Activated CD8-positive, alpha-beta memory T cell treated with anti-CD3 and anti-CD28 coated beads, Interleukin-2, amount 50 U/mL, for 1 hour (primary cell): ENCODE measurements at regions not wholly inside any gene's neighbourhood (a gene's known extent, or its start where the extent isn't known, plus 50 kb on each side); places are given as distances from the start of the nearest gene placed in this dataset.

Source experiments
- DNase-seq: peaks from one replicate; pipeline ENCODE4 v3.0.0-alpha.2; 2020; ENCODE audit errors: extremely low read depth

DNA sequence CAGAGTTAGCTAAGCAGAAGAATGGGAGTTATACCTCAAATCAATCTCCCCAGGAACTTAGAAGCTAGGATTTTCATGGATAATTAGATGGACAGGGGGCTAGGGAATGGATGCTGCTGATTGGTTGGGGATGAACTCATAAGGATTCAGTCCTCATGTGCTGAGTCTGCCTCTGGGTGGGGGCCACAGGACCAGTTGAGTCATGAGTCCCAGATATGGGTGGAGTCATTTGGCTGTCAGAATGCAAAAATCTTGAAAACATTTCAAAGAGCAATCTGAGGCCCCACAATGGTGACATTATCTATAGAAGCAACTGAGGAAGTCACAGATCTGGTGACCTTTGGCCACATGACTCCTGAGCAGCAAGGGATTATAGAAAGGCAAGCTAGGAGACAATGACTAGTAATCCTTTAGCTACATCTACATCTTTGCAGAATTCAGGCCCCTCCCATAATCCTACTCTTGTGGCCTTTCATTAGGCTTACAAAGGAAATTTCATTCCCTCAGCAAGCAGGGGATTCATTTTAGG lies 82.6 kb upstream of the CCL2 start:
- no peak for DNase-seq

DNA sequence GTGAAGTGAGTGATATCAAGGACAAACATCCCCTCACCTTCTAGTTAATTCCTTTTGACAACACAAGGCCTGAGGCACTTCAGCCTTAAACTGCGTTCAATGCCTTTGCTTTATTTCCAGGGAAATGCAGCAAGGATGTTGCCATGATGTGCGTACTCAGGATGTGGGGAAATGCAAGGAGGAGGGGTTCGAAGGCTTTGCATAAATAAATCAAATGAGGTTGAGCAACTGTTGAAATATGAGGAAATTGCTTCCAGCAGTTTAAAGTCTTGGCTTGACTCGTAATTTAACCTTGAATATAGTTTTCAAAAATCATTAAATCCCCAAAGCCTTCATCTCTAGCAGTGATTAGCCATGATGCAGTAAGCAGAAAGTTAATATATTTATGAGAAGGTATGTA lies 81.8 kb upstream of the CCL2 start:
- DNase-seq: no peak

DNA sequence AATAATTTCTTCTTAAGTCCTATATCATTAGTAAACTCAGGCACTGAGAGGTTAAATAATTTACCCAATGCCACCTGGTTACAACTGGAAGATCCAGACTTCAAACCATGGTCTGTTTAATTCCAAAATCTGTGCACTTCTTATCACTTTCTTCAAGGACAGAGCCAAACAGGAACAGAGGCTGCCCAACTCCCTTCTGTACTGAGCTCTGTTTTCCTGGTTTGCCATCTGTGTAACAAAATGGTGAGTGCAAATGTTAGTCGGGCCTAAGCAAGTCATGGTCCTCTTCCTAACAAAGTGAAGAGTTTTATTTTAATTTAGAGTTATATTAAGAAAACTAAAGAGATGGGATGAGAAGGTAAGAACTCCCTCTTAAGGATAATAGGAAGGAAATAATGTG lies 80.6 kb upstream of the CCL2 start:
- no peak for DNase-seq

DNA sequence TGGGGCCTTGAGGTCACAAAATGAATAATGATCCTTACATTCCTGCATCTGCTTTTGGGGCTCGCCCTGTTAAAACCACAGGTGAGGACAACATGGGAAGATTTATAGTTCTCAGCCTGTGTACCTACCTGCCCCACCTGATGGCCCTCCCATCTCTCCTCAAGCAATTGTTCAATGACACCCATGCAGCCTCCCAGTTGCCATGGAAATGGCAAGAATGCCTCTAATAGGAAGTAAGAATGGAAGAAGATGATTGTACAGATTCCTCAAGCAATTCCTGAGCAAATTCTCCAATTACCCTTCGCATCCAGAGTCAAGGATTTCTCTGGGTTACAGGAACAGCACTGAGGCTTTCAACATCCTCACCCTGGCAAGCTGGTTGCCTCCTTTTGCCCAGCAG lies 78.6 kb upstream of the CCL2 start:
- no peak for DNase-seq

DNA sequence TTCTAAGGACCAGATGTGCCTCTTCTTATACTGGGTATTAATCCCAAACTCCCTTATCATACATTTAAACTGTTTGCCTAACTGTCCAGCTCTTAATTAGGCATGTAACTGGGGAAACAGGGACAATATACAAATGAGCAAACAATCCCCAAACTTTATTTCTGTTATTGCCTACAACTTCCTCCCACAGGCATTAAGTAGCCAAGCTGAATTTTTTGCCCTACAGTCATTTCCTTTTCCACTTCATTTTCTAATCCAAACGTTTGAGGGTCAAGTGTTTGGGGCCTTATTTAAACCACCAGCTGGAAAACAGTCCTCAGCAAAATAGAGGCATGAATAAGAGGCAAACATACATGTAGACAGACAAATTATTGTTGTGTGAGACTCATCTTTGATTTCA lies 77.4 kb upstream of the CCL2 start:
- no peak for DNase-seq

DNA sequence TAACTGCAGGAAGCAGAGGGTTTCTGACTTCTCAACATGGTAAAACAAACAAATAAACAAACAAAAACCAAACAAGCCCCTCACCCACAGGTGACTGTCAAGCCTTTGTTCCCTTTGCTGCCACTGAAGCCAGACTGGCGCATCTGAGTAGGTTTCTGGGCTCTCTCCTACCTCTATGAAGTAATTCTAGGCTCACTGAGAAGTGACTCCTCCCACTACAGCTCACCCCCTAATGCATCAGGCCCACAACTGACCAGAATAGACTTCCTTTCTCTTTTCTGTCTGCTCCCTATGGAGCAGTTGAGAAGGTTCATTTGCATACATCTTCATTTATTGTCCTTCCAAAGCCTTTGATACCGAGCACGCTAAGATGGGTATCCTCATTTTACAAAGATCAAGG lies 77.0 kb upstream of the CCL2 start:
- DNase-seq: no peak

DNA sequence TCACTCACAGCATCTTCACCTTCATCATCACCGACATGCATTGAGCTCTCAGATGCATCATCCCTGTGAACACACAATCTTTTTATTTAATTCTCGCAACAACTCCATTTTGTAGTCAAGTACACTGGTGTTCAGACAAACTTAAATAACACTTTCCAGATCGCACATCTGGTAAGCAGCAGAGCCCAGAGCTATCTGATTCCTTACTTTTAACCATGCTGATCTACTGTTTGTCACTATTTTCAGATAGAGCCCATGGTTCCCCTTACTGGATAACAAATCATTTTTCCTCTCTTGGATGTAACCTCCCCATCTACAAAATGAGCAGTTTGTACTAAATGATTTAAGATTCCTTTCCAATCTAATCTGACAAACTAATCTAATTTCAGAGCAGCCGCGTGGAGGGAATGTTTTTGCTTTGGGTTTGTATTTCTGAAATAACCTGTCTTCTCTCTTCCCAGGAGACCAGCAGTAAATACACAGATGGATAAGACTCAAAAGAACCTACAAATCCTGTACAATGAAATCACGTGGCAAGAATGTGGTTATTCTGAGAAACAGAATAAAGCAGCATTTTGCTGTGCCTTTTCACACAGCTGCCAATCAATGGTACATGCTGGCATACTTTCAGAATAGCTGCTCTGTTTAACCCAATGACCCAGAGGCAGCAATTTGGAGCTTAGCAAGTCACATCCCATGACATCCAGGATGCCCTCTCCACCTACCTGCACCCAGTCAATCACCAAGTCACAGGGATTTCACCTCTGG lies 72.9 kb upstream of the CCL2 start:
- DNase-seq: no peak

DNA sequence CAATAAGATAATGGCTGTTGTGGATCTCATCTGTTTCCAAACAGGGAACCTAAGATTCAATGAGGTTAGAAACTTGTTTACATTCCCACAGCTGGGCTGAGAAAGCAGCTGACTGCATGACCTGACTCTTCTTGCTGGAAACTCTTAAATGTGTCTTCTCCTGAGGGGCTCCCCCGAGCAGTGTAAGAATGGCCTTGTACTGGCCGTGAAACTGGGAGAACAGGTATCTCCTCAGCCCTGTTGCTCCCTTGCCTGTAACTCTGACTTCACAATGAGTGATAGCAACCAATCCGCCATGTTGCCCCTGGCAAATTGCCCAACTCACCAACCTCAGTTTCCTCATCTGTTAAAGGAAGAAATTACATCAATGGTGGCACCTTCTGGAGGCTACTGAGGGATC lies 59.1 kb upstream of the CCL2 start:
- DNase-seq: no peak

DNA sequence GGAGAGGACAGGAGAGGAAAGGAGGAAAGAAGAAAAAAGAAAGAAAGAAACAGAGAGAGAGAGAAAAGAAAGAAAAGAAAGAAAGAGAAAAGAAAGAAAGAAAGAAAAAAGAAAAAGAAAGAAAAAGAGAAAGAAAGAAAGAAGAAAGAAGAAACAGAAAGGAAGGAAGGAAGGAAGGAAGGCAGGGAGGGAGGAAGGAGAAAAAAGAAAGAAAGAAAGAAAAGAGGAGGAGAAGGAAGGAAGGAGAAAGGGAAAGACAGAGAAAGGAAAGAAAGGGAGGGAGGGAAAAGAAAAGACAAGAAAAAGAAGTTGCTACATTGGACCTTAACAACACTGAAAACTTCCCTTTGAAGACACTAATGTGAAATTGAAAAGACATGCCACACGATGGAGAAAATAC lies 56.6 kb upstream of the CCL2 start:
- DNase-seq: no peak

DNA sequence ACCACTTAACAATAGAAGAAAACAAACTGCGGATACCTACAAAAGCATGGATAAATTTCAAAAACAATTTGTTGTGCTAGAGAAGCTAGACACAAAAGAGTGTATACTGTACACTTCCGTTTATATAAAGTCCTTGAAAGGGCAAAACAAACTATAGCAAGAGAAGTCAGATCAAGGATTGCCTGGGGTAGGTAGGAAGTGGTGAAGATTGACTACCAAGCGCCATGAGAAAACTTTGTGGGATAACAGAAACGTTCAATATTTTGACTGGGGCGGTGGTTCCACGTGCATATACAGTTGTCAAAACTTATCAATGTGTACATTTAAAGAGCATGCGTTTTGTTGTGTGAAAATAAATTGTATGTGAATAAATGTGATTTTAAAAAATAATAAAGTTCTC lies 55.6 kb upstream of the CCL2 start:
- DNase-seq: no peak

DNA sequence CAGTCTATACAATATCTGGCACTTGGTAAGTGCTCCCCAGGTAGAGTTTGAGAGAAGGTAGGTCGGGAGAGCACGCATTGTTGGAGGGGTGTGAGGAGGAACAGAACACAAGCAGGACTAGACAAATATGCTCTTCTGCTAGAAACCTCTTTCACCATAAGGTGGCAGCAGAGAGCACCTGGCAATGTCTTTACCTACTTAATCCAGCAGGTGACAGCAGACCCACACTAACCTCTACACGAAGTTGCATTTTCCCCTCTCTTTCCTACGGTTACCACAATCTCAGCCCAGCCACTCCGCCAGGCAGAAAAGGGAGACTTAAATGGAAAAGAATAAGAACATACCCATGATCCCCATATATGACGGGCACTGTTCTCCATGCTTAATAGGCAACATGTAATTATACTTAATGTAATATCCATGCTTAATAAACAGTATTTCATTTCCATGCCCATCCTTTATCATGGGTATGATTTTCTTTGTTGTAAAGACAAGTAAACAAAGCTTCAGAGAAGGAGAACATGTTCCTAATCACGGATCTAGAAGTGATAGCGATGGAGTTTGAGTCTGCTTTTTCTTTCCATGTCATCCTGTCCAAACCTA lies 55.1 kb upstream of the CCL2 start:
- DNase-seq: peak; percentile 23

DNA sequence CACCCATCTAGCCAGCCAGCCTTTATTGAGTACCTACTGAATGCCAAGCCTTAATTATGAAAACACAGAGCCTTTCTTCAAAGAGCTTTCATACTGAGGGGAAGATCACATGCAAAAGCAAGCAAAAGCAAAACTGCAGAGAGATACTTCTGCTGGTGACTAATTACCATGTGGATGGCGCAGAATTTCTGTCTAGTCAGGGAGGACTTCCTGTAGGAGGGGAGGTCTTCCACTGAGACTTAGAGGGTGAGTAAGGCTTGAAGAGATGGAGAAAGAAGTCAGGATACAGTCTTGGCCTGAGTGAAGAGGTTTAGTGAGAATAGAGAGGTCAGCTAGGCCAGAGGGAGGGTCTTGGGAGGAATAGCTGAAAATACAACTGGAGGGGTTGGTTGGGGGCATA lies 53.9 kb upstream of the CCL2 start:
- no peak for DNase-seq

DNA sequence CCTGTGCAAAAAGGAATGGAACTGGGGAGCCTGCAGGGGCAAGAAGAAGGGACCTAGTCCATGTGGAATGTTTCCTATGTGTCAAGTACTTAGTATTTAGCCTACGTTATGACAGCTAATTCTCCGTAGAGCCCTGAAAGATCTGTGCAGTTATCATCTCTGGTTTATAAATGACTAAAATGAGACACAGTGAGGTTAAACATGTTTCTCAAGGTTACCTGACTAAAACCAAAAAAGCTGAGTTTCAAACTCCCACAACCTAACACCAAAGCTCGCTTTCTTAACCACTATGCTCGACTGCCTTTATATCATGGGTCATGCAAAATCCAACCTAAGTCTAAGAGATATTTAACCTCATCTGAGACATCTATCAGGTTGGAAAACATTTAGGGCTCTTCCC lies 53.3 kb upstream of the CCL2 start:
- DNase-seq: no peak

DNA sequence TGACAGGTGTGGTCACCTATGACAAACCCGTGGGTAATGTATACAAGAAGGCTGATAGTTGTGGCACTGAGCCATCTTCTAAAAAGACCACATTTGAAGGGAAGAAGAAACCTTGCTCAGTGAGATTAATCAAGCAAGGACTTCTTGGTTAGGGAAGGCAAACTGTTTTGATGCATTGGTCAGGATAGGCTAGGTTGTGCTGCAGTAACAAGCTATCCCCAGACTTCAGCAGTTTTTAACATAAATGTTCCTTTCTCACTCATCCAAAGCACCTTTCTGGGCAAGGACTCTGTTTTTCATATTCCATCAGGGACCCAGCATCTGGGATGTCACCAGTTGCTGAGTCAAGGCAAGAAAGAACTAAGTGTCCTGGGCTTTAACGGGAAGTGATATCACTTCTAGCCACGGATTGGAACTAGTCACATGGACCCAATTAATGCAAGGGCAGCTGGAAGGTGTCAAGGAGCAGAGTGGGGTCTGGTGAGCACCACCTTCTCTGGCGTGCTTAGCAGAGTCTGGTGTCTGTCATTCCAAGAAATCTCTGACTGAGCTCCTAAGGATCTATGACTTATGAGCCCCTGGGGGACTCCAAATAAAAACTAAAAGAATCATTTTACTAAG lies 52.0 kb upstream of the CCL2 start:
- no peak for DNase-seq

DNA sequence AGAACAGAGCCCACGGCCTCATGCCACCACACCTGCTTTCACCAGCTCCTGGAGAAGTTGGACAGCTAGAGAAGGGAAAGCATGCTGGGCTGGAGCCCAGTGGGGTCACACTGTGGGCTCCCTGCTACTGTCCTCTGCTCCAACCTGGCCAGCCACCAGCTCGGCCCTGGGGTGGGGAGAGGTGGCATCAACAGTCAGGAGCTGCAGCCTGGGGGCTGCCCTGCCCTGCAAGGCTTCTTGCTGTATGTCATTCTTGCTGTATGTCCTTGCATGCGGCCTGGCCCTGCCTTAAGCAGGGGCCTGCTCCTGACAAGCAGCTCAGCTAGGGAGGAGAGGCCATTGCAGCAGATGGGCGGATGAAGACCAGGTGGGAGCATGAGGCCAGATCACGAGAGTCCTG lies 50.7 kb upstream of the CCL2 start:
- no peak for DNase-seq
